Cardiac muscle cell (in vitro differentiated cells and primary cell): ENCODE measurements at regions not wholly inside any gene's neighbourhood (a gene's known extent, or its start where the extent isn't known, plus 50 kb on each side); places are given as distances from the start of the nearest gene placed in this dataset.

ENCODE experiments used
- DNase-seq, 2 donors: peaks; one replicate each; pipeline versions ENCODE4 v3.0.0 to v3.0.0-alpha.2; 2010 to 2017; ENCODE audit warnings: low read depth in 1 of 2, low spot score in 1 of 2
- H3K27ac ChIP-seq: fragments of 200-600 bp; sonication (generic); 2 replicates; pipeline ENCODE4 v1.5.1; 2016
- H3K27me3 ChIP-seq: fragments of 200-600 bp; sonication (generic); 2 replicates; pipeline ENCODE4 v1.6.0; 2016; ENCODE audit warnings: control low read depth
- H3K36me3 ChIP-seq: fragments of 200-600 bp; sonication (generic); 2 replicates; pipeline ENCODE4 v1.5.1; 2016; ENCODE audit warnings: control low read depth
- H3K4me1 ChIP-seq: fragments of 200-600 bp; sonication (generic); 2 replicates; pipeline ENCODE4 v1.8.1; 2017; ENCODE audit warnings: low read depth, mild to moderate bottlenecking, mixed run types
- H3K4me3 ChIP-seq: fragments of 200-600 bp; sonication (generic); 2 replicates; pipeline ENCODE4 v1.5.1; 2016; ENCODE audit warnings: mild to moderate bottlenecking
- H3K9me3 ChIP-seq: fragments of 200-600 bp; sonication (generic); 2 replicates; pipeline ENCODE4 v1.5.1; 2017; ENCODE audit warnings: low read depth, mild to moderate bottlenecking, control low read depth
- CTCF ChIP-seq: IDR thresholded peaks from 2 replicates; pipeline ENCODE4 v1.5.1; 2012; ENCODE audit warnings: low read depth, mild to moderate bottlenecking, low read length

GRCh38 chr7:85573844-85574243 lies 387.0 kb upstream of the SEMA3D start:
- H3K9me3 ChIP-seq: no peaks in the 10 kb centered on the region
- no peak overlapping the region for H3K4me3 ChIP-seq
- no peaks in the 10 kb centered on the region for H3K4me1 ChIP-seq
- no peaks in the 10 kb centered on the region for H3K27me3 ChIP-seq
- H3K27ac ChIP-seq: no peak overlapping the region
- no peak for DNase-seq
- no peak for TF ChIP-seq CTCF
- no peaks in the 10 kb centered on the region for H3K36me3 ChIP-seq

GRCh38 chr7:85573346-85573745 lies 386.5 kb upstream of the SEMA3D start:
- no peak for DNase-seq
- no peaks in the 10 kb centered on the region for H3K9me3 ChIP-seq
- H3K27ac ChIP-seq: no peak overlapping the region
- H3K27me3 ChIP-seq: no peaks in the 10 kb centered on the region
- no peaks in the 10 kb centered on the region for H3K36me3 ChIP-seq
- H3K4me1 ChIP-seq: no peaks in the 10 kb centered on the region
- H3K4me3 ChIP-seq: no peak overlapping the region
- no peak for TF ChIP-seq CTCF

GRCh38 chr7:85570898-85571297 lies 384.0 kb upstream of the SEMA3D start:
- Histone ChIP-seq H3K27me3 (no peaks in the 10 kb centered on the region), H3K4me1 (no peaks in the 10 kb centered on the region), H3K9me3 (no peaks in the 10 kb centered on the region), H3K4me3 (no peak overlapping the region), H3K27ac (no peak overlapping the region), H3K36me3 (no peaks in the 10 kb centered on the region)
- TF ChIP-seq CTCF: no peak
- no peak for DNase-seq

- H3K4me1 ChIP-seq: no peaks in the 10 kb centered on the region
- no peak overlapping the region for H3K4me3 ChIP-seq
- no peak for DNase-seq
- H3K9me3 ChIP-seq: no peaks in the 10 kb centered on the region
- no peaks in the 10 kb centered on the region for H3K27me3 ChIP-seq
- no peak for TF ChIP-seq CTCF
- H3K36me3 ChIP-seq: no peaks in the 10 kb centered on the region
- no peak overlapping the region for H3K27ac ChIP-seq
Measured at GRCh38 chr7:85567983-85568382, 381.1 kb upstream of the SEMA3D start.

GRCh38 chr7:85566095-85566794 lies 379.4 kb upstream of the SEMA3D start:
- no peaks in the 10 kb centered on the region for H3K36me3 ChIP-seq
- H3K9me3 ChIP-seq: no peaks in the 10 kb centered on the region
- no peak overlapping the region for H3K27ac ChIP-seq
- no peak overlapping the region for H3K4me3 ChIP-seq
- no peak for DNase-seq
- H3K27me3 ChIP-seq: no peaks in the 10 kb centered on the region
- no peaks in the 10 kb centered on the region for H3K4me1 ChIP-seq
- no peak for TF ChIP-seq CTCF
